NB4 (cell line): ENCODE measurements at regions not wholly inside any gene's neighbourhood (a gene's known extent, or its start where the extent isn't known, plus 50 kb on each side); places are given as distances from the start of the nearest gene placed in this dataset.

Source experiments
- DNase-seq: peaks from one replicate; pipeline ENCODE4 v3.0.0; 2010; ENCODE audit warnings: low read depth
- H3K4me3 ChIP-seq: one replicate; pipeline ENCODE4 v1.5.1; 2011; ENCODE audit warnings: mild to moderate bottlenecking, low read depth, low read length, moderate library complexity
- CTCF ChIP-seq: IDR thresholded peaks from one replicate; pipeline ENCODE4 v1.5.1; 2012; ENCODE audit warnings: low read depth, low read length
- MAX ChIP-seq: IDR thresholded peaks from 2 replicates; pipeline ENCODE4 v1.6.1; 2011; ENCODE audit warnings: low read depth, low read length
- MYC ChIP-seq: IDR thresholded peaks from 2 replicates; pipeline ENCODE4 v1.6.1; 2011; ENCODE audit warnings: low read depth, low read length
- POLR2A ChIP-seq: IDR thresholded peaks from 2 replicates; pipeline ENCODE4 v1.6.1; 2011; ENCODE audit warnings: mild to moderate bottlenecking; ENCODE audit not compliant: insufficient read length; ENCODE audit errors: extremely low read depth

GRCh38 chr11:8748317-8748716 lies 65.7 kb downstream of the RPL27A start:
- no peak overlapping the region for H3K4me3 ChIP-seq
- no peak for DNase-seq
- TF ChIP-seq POLR2A (no peak), CTCF (no peak), MAX (no peak), MYC (no peak)

- DNase-seq = no peak
- H3K4me3 ChIP-seq = no peak overlapping the region
- TF ChIP-seq MAX (no peak), POLR2A (no peak), MYC (no peak), CTCF (no peak)
These were observed 66.6 kb downstream of the RPL27A start for GRCh38 chr11:8749202-8749601.

GRCh38 chr11:8754241-8754640 lies 71.6 kb downstream of the RPL27A start:
- no peak overlapping the region for H3K4me3 ChIP-seq
- DNase-seq = no peak
- TF ChIP-seq MAX (no peak), MYC (no peak), POLR2A (no peak), CTCF (no peak)

- no peak for TF ChIP-seq MAX
- TF ChIP-seq CTCF = no peak
- no peak for TF ChIP-seq MYC
- TF ChIP-seq POLR2A = no peak
- no peak for DNase-seq
- H3K4me3 ChIP-seq = no peak overlapping the region
These were observed 73.6 kb downstream of the RPL27A start for GRCh38 chr11:8756201-8756600.

- no peak for DNase-seq
- no peak overlapping the region for H3K4me3 ChIP-seq
- no peak for TF ChIP-seq MYC
- no peak for TF ChIP-seq MAX
These were observed 74.5 kb downstream of the RPL27A start for GRCh38 chr11:8757047-8757446.

- no peak for DNase-seq
- H3K4me3 ChIP-seq = no peak overlapping the region
- TF ChIP-seq MAX (no peak), MYC (no peak), POLR2A (no peak), CTCF (no peak)
These were observed 74.9 kb downstream of the RPL27A start for GRCh38 chr11:8757533-8757932.
